ENCODE measurements at regions not wholly inside any gene's neighbourhood (a gene's known extent, or its start where the extent isn't known, plus 50 kb on each side); places are given as distances from the start of the nearest gene placed in this dataset.
A peak's percentile ranks its signal among the peaks of the same experiment; 100 is the strongest.

GRCh38 chr20:58054082-58054779 lies 174.2 kb downstream of the ANKRD60 start:
- no peak for TF ChIP-seq CTCF (IDR thresholded peaks at IDR 0.05; ENCODE audit: insufficient read depth, low read depth, low read length, missing control alignments)
- no peak for DNase-seq (ENCODE audit: low read depth)
- no peak overlapping the region for H3K4me3 ChIP-seq (ENCODE audit: low read length)

GRCh38 chr20:58053391-58054055 lies 174.9 kb downstream of the ANKRD60 start:
- H3K4me3 ChIP-seq (ENCODE audit: low read length) = no peak overlapping the region
- no peak for TF ChIP-seq CTCF (IDR thresholded peaks at IDR 0.05; ENCODE audit: insufficient read depth, low read depth, low read length, missing control alignments)
- DNase-seq (ENCODE audit: low read depth) = no peak

- no peak overlapping the region for H3K4me3 ChIP-seq (ENCODE audit: low read length)
- no peak for TF ChIP-seq CTCF (IDR thresholded peaks at IDR 0.05; ENCODE audit: insufficient read depth, low read depth, low read length, missing control alignments)
- no peak for DNase-seq (ENCODE audit: low read depth)
These were observed 177.1 kb downstream of the ANKRD60 start for GRCh38 chr20:58051367-58051766.

DNA sequence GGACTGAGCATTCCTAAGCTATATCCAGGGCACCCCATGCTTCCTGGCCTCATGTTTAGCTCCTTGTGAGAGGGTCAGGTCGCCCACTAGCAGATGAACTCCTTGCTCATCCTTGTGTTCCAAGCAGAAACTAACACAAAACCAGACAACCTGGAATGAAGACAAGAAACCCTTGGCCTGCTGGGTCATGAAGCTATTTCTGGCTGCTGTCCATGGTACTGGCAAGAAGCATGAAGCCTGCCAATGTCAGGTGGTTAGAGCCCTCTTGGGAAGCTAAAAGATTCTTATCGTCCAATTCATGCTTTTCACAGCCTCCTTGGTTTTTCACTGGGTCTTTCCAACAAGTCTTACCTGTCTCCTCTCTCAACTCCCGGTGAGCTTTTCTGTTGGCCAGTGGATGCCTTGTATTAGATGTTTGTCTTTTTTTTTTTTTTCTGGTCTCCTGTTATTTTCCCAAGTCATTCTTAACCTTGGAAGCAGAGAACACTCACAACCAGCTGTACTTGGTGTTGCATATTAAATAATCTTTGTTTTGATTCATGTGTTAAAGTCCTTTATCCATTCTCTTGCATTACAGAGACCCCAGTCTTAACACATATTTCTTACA lies 180.3 kb downstream of the ANKRD60 start:
- H3K4me3 ChIP-seq (ENCODE audit: low read length) = no peak overlapping the region
- TF ChIP-seq CTCF (IDR thresholded peaks at IDR 0.05; ENCODE audit: insufficient read depth, low read depth, low read length, missing control alignments) = no peak
- DNase-seq (ENCODE audit: low read depth) = peak; percentile 64

DNA sequence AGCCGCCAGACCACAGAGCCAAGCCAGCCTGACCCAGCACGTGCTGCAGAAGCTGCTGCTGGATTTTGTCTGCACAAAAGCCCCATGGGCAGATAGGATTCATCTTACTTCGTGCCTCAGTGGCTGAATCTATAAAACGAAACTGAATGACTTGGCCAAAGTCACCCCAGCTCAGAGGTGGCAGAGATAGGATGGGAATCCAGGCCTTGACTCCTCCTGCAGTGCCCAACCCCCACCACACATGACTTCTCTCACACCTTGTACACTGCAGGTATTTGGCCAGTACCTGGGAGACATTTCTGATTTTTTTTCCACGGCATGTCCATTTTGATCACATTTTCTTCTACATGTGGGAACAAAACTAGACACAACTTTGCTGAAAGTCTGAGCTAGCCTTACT lies 182.1 kb downstream of the ANKRD60 start:
- H3K4me3 ChIP-seq (ENCODE audit: low read length) = no peak overlapping the region
- TF ChIP-seq CTCF (IDR thresholded peaks at IDR 0.05; ENCODE audit: insufficient read depth, low read depth, low read length, missing control alignments) = no peak
- no peak for DNase-seq (ENCODE audit: low read depth)

- TF ChIP-seq CTCF (IDR thresholded peaks at IDR 0.05; ENCODE audit: insufficient read depth, low read depth, low read length, missing control alignments) = no peak
- no peak for DNase-seq (ENCODE audit: low read depth)
- H3K4me3 ChIP-seq (ENCODE audit: low read length) = no peak overlapping the region
These were observed 182.9 kb downstream of the ANKRD60 start for GRCh38 chr20:58045579-58045978.
